HEK293 (cell line): ENCODE measurements at regions not wholly inside any gene's neighbourhood (a gene's known extent, or its start where the extent isn't known, plus 50 kb on each side); places are given as distances from the start of the nearest gene placed in this dataset.

Experiments used
- CTCF ChIA-PET: fragments of 350-600 bp; formaldehyde crosslinking; extraction: SDS; loops from one replicate; lab custom pipeline; 2021; ENCODE audit warnings: antibody characterized with exemption; lab: Yijun Ruan, JAX
- POLR2A ChIA-PET: fragments of 300-600 bp; formaldehyde crosslinking; extraction: SDS; loops from one replicate; lab custom pipeline; 2020; ENCODE audit warnings: antibody characterized with exemption, inconsistent platforms; lab: Yijun Ruan, JAX
- H3K27ac ChIP-seq: fragments of 200-500 bp; sonication (Bioruptor generic); 2 replicates; pipeline ENCODE4 v1.5.1; 2014; ENCODE audit warnings: low read depth, low read length, control low read depth, inconsistent platforms; ENCODE audit errors: extremely low read depth
- H3K36me3 ChIP-seq, 2 experiments: fragments of 200-500 bp in 1 of 2; sonication (Bioruptor generic) in 1 of 2; 1 replicate in 1 of 2; 2 replicates in 1 of 2; pipeline ENCODE4 v1.5.1; 2014 to 2017; ENCODE audit warnings: inconsistent platforms in 2 of 2, low read length in 2 of 2; ENCODE audit not compliant: control insufficient read depth in 2 of 2, insufficient read depth in 1 of 2
- H3K4me1 ChIP-seq: fragments of 200-500 bp; sonication (Bioruptor generic); 2 replicates; pipeline ENCODE4 v1.5.1; 2014; ENCODE audit warnings: mild to moderate bottlenecking, low read length, inconsistent platforms; ENCODE audit not compliant: control insufficient read depth, insufficient read depth
- H3K4me3 ChIP-seq: 2 replicates; pipeline ENCODE4 v1.5.1; 2011; ENCODE audit warnings: low read depth, mild to moderate bottlenecking, control low read depth, low read length, moderate library complexity
- H3K9me3 ChIP-seq: fragments of 200-500 bp; sonication (Bioruptor generic); 2 replicates; pipeline ENCODE4 v1.5.1; 2014; ENCODE audit warnings: low read depth, low read length, inconsistent platforms; ENCODE audit not compliant: control insufficient read depth, insufficient read depth
- BCL11A ChIP-seq: fragments of 450-650 bp; formaldehyde crosslinking; IDR thresholded peaks from 2 replicates; pipeline ENCODE4 v1.5.1; 2016; ENCODE audit warnings: low read depth, missing biosample characterization, missing genetic modification characterization
- HOXA7 ChIP-seq: sonication (generic); formaldehyde crosslinking; IDR thresholded peaks from 2 replicates; pipeline ENCODE4 v1.8.1; 2022; ENCODE audit warnings: missing genetic modification reagents, borderline replicate concordance
- PRDM1 ChIP-seq: fragments of 450-650 bp; formaldehyde crosslinking; IDR thresholded peaks from 2 replicates; pipeline ENCODE4; 2016; ENCODE audit warnings: missing biosample characterization, missing genetic modification characterization
- SP7 ChIP-seq: fragments of 450-650 bp; formaldehyde crosslinking; IDR thresholded peaks from 2 replicates; pipeline ENCODE4 v1.5.1; 2016; ENCODE audit warnings: missing biosample characterization, missing genetic modification characterization
- TCF7L2 ChIP-seq: IDR thresholded peaks from 2 replicates; pipeline ENCODE4 v1.6.1; 2011; ENCODE audit warnings: low read depth, mild to moderate bottlenecking, inconsistent platforms, low read length, moderate library complexity, borderline replicate concordance
- YY1 ChIP-seq: fragments of 450-650 bp; formaldehyde crosslinking; IDR thresholded peaks from 2 replicates; pipeline ENCODE4 v1.5.1; 2018; ENCODE audit warnings: missing biosample characterization, missing genetic modification characterization
- ZBTB48 ChIP-seq: fragments of 450-650 bp; formaldehyde crosslinking; IDR thresholded peaks from 2 replicates; pipeline ENCODE4 v1.5.1; 2016; ENCODE audit warnings: missing biosample characterization, missing genetic modification characterization
- ZFP37 ChIP-seq: fragments of 450-650 bp; formaldehyde crosslinking; IDR thresholded peaks from 2 replicates; pipeline ENCODE4 v1.5.1; 2016; ENCODE audit warnings: missing biosample characterization, missing genetic modification characterization
- ZNF202 ChIP-seq: fragments of 450-650 bp; formaldehyde crosslinking; IDR thresholded peaks from 2 replicates; pipeline ENCODE4 v1.5.1; 2016; ENCODE audit warnings: missing biosample characterization, missing genetic modification characterization, borderline replicate concordance
- ZNF335 ChIP-seq: fragments of 450-650 bp; formaldehyde crosslinking; conservative IDR thresholded peaks from 2 replicates; pipeline ENCODE4 v1.5.1; 2016; ENCODE audit warnings: missing biosample characterization, missing genetic modification characterization
- ZNF366 ChIP-seq: fragments of 450-650 bp; formaldehyde crosslinking; conservative IDR thresholded peaks from 2 replicates; pipeline ENCODE4 v1.5.1; 2016; ENCODE audit warnings: missing biosample characterization, missing genetic modification characterization
- ZNF433 ChIP-seq: fragments of 450-650 bp; formaldehyde crosslinking; IDR thresholded peaks from 2 replicates; pipeline ENCODE4 v1.5.1; 2016; ENCODE audit warnings: missing biosample characterization, missing genetic modification characterization, low read depth
- ZNF555 ChIP-seq: fragments of 450-650 bp; formaldehyde crosslinking; conservative IDR thresholded peaks from 2 replicates; pipeline ENCODE4 v1.5.1; 2017; ENCODE audit warnings: missing biosample characterization, mild to moderate bottlenecking, missing genetic modification characterization, inconsistent platforms
- ZNF596 ChIP-seq: fragments of 450-650 bp; IDR thresholded peaks from 2 replicates; pipeline ENCODE4 v1.5.0; 2018; ENCODE audit warnings: missing biosample characterization, mild to moderate bottlenecking, missing genetic modification characterization, moderate library complexity
- ZNF654 ChIP-seq: fragments of 450-650 bp; formaldehyde crosslinking; IDR thresholded peaks from 2 replicates; pipeline ENCODE4 v1.5.1; 2016; ENCODE audit warnings: low read depth, missing biosample characterization, missing genetic modification characterization
- ZNF660 ChIP-seq: fragments of 450-650 bp; IDR thresholded peaks from 2 replicates; pipeline ENCODE4 v1.5.1; 2018; ENCODE audit warnings: missing biosample characterization, mild to moderate bottlenecking, missing genetic modification characterization
- ZNF664 ChIP-seq: fragments of 450-650 bp; formaldehyde crosslinking; IDR thresholded peaks from 2 replicates; pipeline ENCODE4 v1.5.1; 2016; ENCODE audit warnings: missing biosample characterization, missing genetic modification characterization
- ZNF785 ChIP-seq: fragments of 450-650 bp; formaldehyde crosslinking; IDR thresholded peaks from 2 replicates; pipeline ENCODE4 v1.5.1; 2016; ENCODE audit warnings: missing biosample characterization, missing genetic modification characterization
- ZSCAN23 ChIP-seq: fragments of 450-650 bp; formaldehyde crosslinking; IDR thresholded peaks from 2 replicates; pipeline ENCODE4 v1.5.1; 2016; ENCODE audit warnings: missing biosample characterization, missing genetic modification characterization
- TF ChIP-seq, protein P1 (sequence below): fragments of 450-650 bp; formaldehyde crosslinking; IDR thresholded peaks from 2 replicates; pipeline ENCODE4 v1.5.1; 2016; ENCODE audit warnings: missing biosample characterization, missing genetic modification characterization
- TF ChIP-seq, protein P2 (sequence below): fragments of 450-650 bp; formaldehyde crosslinking; IDR thresholded peaks from 2 replicates; pipeline ENCODE4 v1.5.1; 2016; ENCODE audit warnings: missing biosample characterization, missing genetic modification characterization

DNA sequence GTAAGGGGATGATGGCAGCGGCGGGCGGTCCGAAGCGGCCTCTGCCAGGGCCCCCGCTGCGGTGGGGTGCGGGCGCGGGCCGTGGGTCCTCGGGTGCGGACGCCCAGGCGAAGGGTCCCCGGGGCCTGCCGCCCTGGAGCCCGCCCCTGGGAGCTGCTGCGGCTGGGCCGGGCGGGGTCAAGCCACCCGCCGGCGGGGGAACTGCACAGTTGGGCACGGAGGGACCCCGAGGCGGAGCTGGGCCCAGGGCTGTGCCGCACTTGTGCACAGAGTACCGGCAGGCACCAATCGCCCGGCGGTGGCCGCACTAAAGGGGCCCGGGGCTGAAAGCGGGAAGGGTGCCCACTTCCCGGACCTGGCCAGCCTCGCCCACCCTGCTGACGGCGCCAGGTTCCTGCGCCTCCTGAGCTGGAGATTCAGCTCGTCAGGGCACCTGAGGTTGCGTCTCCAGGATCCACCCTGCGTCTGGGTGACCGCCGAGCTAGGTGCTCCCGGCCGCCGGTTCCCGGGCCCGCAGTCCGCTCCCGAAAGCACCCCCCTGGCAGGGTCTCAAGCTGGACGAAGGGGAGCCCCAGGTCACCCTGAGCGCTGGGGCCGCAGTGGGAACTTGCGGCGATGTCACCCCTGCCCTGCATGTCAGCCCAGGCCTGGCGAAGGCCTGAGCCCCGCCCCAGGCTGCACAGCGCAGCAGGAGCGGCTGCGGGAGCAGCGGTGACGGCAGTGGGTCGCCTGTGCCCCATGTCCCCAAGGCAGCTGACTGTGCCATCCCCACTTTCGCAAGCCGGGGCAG lies 56.7 kb upstream of the ETV3 start:
- no peak overlapping the region for H3K4me3 ChIP-seq

DNA sequence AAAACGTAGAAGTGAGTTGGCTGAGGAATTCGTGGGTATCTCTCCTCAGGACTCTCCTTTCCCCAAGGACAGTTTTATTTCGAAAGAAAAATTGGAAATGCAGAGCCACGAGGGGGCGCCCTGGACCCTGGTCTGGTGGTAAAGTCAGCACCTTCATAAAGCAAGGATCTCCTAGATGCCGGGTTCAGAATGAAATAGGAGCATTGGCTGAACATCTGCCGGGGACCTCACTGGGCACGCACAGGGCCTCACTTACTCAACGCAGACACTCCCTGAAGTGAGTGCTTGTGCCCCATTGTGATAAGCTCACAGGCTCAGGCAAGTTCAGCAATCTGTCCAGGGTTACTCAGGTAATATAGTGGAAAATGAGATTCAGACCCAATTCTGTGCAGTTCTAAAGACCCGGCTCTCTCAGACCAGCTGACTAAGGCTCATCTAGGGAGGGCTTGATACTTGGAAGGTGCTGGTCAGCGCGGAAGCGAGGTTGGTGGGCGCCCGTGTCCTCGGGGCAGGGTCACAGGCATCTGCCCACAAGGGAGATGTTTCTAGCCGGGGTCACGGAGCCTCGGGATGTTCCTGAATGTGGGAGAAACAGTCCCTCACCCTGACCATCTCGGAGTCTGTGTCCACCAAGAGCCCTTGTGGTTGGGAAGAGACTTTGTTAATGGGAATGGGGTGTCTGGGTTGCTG lies 55.7 kb upstream of the ETV3 start:
- Histone ChIP-seq H3K36me3 (no peaks in the 10 kb centered on the region), H3K4me3 (no peak overlapping the region), H3K9me3 (no peaks in the 10 kb centered on the region), H3K27ac (no peak overlapping the region), H3K4me1 (0 out of 2 replicates have a peak, but pooled peaks cover 2% of the 10 kb centered on the region)
- ChIA-PET POLR2A (no interaction called here), CTCF (interaction anchor here (0.6 to 1.1 kb wide), 8 partner anchors 9 to 312 kb away, joined by 3 to 6 read pairs (median 3); no protein-coding TSS in a partner anchor)
- TF ChIP-seq ZFP37 (tag by site-specific recombination) = no peak
- TF ChIP-seq ZNF555 (tag by site-specific recombination) = no peak
- TF ChIP-seq BCL11A = no peak
- no peak for TF ChIP-seq PRDM1 (tag by site-specific recombination)
- TF ChIP-seq, protein P1, sequence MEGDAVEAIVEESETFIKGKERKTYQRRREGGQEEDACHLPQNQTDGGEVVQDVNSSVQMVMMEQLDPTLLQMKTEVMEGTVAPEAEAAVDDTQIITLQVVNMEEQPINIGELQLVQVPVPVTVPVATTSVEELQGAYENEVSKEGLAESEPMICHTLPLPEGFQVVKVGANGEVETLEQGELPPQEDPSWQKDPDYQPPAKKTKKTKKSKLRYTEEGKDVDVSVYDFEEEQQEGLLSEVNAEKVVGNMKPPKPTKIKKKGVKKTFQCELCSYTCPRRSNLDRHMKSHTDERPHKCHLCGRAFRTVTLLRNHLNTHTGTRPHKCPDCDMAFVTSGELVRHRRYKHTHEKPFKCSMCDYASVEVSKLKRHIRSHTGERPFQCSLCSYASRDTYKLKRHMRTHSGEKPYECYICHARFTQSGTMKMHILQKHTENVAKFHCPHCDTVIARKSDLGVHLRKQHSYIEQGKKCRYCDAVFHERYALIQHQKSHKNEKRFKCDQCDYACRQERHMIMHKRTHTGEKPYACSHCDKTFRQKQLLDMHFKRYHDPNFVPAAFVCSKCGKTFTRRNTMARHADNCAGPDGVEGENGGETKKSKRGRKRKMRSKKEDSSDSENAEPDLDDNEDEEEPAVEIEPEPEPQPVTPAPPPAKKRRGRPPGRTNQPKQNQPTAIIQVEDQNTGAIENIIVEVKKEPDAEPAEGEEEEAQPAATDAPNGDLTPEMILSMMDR (tag by site-specific recombination) = peak; percentile 52; the same call in 1 of the 2 replicates
- TF ChIP-seq ZNF335 (tag by site-specific recombination) = peak; percentile 59
- peak; percentile 63; the same call in 1 of the 2 replicates for TF ChIP-seq ZNF660 (tag by site-specific recombination)
- TF ChIP-seq ZBTB48 (tag by site-specific recombination) = peak; percentile 95
- peak; percentile 64 for TF ChIP-seq ZNF654

More for the DNA sequence above, 56.7 kb upstream of the ETV3 start:
- TF ChIP-seq ZNF202 (tag by site-specific recombination) (no peak), ZNF660 (tag by site-specific recombination) (no peak), TCF7L2 (no peak), ZNF555 (tag by site-specific recombination) (no peak), HOXA7 (CRISPR knock-in tag) (no peak), YY1 (tag by site-specific recombination) (no peak), SP7 (tag by site-specific recombination) (no peak), ZNF366 (tag by site-specific recombination) (no peak), ZNF664 (tag by site-specific recombination) (no peak), ZNF596 (no peak), ZNF433 (no peak), ZSCAN23 (tag by site-specific recombination) (no peak), ZNF785 (tag by site-specific recombination) (no peak)
- TF ChIP-seq, protein P2, sequence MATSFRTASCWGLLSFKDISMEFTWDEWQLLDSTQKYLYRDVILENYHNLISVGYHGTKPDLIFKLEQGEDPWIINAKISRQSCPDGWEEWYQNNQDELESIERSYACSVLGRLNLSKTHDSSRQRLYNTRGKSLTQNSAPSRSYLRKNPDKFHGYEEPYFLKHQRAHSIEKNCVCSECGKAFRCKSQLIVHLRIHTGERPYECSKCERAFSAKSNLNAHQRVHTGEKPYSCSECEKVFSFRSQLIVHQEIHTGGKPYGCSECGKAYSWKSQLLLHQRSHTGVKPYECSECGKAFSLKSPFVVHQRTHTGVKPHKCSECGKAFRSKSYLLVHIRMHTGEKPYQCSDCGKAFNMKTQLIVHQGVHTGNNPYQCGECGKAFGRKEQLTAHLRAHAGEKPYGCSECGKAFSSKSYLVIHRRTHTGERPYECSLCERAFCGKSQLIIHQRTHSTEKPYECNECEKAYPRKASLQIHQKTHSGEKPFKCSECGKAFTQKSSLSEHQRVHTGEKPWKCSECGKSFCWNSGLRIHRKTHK (tag by site-specific recombination) = no peak
- ChIA-PET POLR2A (no interaction called here), CTCF (interaction anchor here (0.7 to 2.3 kb wide), 2 partner anchors 301 to 376 kb away, joined by 4 to 16 read pairs; no protein-coding TSS in a partner anchor)
- H3K27ac ChIP-seq = no peak overlapping the region
- no peaks in the 10 kb centered on the region for H3K36me3 ChIP-seq
- 0 out of 2 replicates have a peak, but pooled peaks cover 2% of the 10 kb centered on the region for H3K4me1 ChIP-seq
- H3K9me3 ChIP-seq = no peaks in the 10 kb centered on the region
